Ovary (tissue), 7 donors: ENCODE measurements at regions not wholly inside any gene's neighbourhood (a gene's known extent, or its start where the extent isn't known, plus 50 kb on each side); places are given as distances from the start of the nearest gene placed in this dataset.

Source experiments
- DNase-seq, 5 donors: peaks; one replicate each; pipeline ENCODE4 v3.0.0-alpha.2; 2019 to 2020
- H3K27ac ChIP-seq, 2 donors: fragments of 200-600 bp; one replicate each; pipeline versions ENCODE4 v1.5.1 to v1.8.0; 2019 to 2022
- H3K27me3 ChIP-seq: fragments of 200-600 bp; one replicate; pipeline ENCODE4 v1.8.0; 2022
- H3K36me3 ChIP-seq: fragments of 200-600 bp; sonication (generic); one replicate; pipeline ENCODE4 v1.5.1; 2019
- H3K4me1 ChIP-seq: one replicate; pipeline ENCODE4 v1.8.1; 2013; ENCODE audit warnings: mild to moderate bottlenecking, moderate library complexity; ENCODE audit not compliant: insufficient read depth
- H3K4me3 ChIP-seq: fragments of 200-600 bp; sonication (generic); one replicate; pipeline ENCODE4 v1.5.1; 2017
- H3K9me3 ChIP-seq, 2 donors: fragments of 200-600 bp in 1 of 2; sonication (generic) in 1 of 2; one replicate each; pipeline versions ENCODE4 v1.5.1 to v1.8.1; 2013 to 2019; ENCODE audit warnings: mild to moderate bottlenecking in 1 of 2, moderate library complexity in 1 of 2
- CTCF ChIP-seq, 3 donors: fragments of 450-650 bp in 2 of 3; fragments of 200-600 bp in 1 of 3; IDR thresholded peaks; one replicate each; pipeline versions ENCODE4 v1.5.1 to v1.8.0; 2016 to 2022; ENCODE audit warnings: antibody characterized with exemption in 3 of 3, mild to moderate bottlenecking in 1 of 3
- EP300 ChIP-seq: sonication (generic); formaldehyde crosslinking; IDR thresholded peaks from one replicate; pipeline ENCODE4 v1.6.1; 2017; ENCODE audit warnings: antibody characterized with exemption
- POLR2A ChIP-seq: fragments of 450-650 bp; IDR thresholded peaks from one replicate; pipeline ENCODE4 v1.6.1; 2017; ENCODE audit warnings: antibody characterized with exemption, mild to moderate bottlenecking, moderate library complexity
- WGBS, 3 donors: extraction: QIAGEN DNeasy Blood & Tissue Kit in 1 of 3; methylation state at CpG; one replicate each; pipeline versions ENCODE4 v1.1.5 to v1.1.7; 2013 to 2017; 5-methylcytosine and 5-hydroxymethylcytosine counted together
- intact Hi-C, 4 donors: fragments of 100-400 bp; cut with DNase I; formaldehyde crosslinking; loops; one replicate each; pipeline versions ENCODE4 v1.11.0 to v1.15.1; 2022 to 2023
- donor health status: DM: no; HTN: no; CAD: no; lungs with moderate emphysema.
- donor health status: DM: no; HTN: no; CAD: no.
- donor health status: Bipolar disorder and iron deficiency.
- donor health status: DM: no; HTN: no; CAD: no.
- donor health status: DM: yes; HTN: yes; CAD: no.

- TF ChIP-seq EP300 (no peak), CTCF (IDR thresholded peaks at IDR 0.05) (no peak), POLR2A (no peak)
- WGBS, 3 donors, result 70 to 86% (median 74%) methylated on average over 3 of the region's 3 CpGs
- Histone ChIP-seq H3K4me3 (no peak overlapping the region), H3K27ac (no peak overlapping the region), H3K27me3 (no peaks in the 10 kb centered on the region), H3K9me3 (no peaks in the 10 kb centered on the region), H3K4me1 (no peaks in the 10 kb centered on the region), H3K36me3 (no peaks in the 10 kb centered on the region)
- no peak for DNase-seq
- intact Hi-C loops, result no loop called here
Measured at GRCh38 chr9:19564396-19565061, 155.7 kb downstream of the ACER2 start.

- no peaks in the 10 kb centered on the region for H3K36me3 ChIP-seq
- no peak for DNase-seq
- H3K27ac ChIP-seq, result no peak overlapping the region
- no peak overlapping the region for H3K4me3 ChIP-seq
- 80 to 89% (median 87%) methylated on average over 4 of the region's 4 CpGs for WGBS, 3 donors
- H3K27me3 ChIP-seq, result no peaks in the 10 kb centered on the region
- no peak for TF ChIP-seq CTCF (IDR thresholded peaks at IDR 0.05)
- no peak for TF ChIP-seq EP300
- TF ChIP-seq POLR2A, result no peak
- H3K4me1 ChIP-seq, result no peaks in the 10 kb centered on the region
- H3K9me3 ChIP-seq, result no peaks in the 10 kb centered on the region
- intact Hi-C loops, result no loop called here
Measured at GRCh38 chr9:19555214-19555613, 146.4 kb downstream of the ACER2 start.

GRCh38 chr9:19554529-19554928, 145.7 kb downstream of the ACER2 start:
- intact Hi-C loops, result no loop called here
- Histone ChIP-seq H3K4me1 (no peaks in the 10 kb centered on the region), H3K9me3 (no peaks in the 10 kb centered on the region), H3K36me3 (no peaks in the 10 kb centered on the region), H3K27me3 (no peaks in the 10 kb centered on the region), H3K4me3 (no peak overlapping the region), H3K27ac (no peak overlapping the region)
- WGBS, 3 donors, result 78 to 80% (median 78%) methylated on average over 4 of the region's 4 CpGs
- no peak for TF ChIP-seq EP300
- no peak for TF ChIP-seq POLR2A
- TF ChIP-seq CTCF (IDR thresholded peaks at IDR 0.05), result no peak
- DNase-seq, result no peak

GRCh38 chr9:19553441-19553840, 144.6 kb downstream of the ACER2 start:
- Histone ChIP-seq H3K27ac (no peak overlapping the region), H3K27me3 (no peaks in the 10 kb centered on the region), H3K36me3 (no peaks in the 10 kb centered on the region), H3K4me1 (no peaks in the 10 kb centered on the region), H3K4me3 (no peak overlapping the region), H3K9me3 (no peaks in the 10 kb centered on the region)
- no peak for TF ChIP-seq POLR2A
- no peak for TF ChIP-seq EP300
- no peak for TF ChIP-seq CTCF (IDR thresholded peaks at IDR 0.05)
- intact Hi-C loops, result no loop called here
- DNase-seq, result no peak
